ENCODE measurements at regions not wholly inside any gene's neighbourhood (a gene's known extent, or its start where the extent isn't known, plus 50 kb on each side); places are given as distances from the start of the nearest gene placed in this dataset.
"Not testable (repeated sequence)": the region's sequence is repeated elsewhere in the genome, so short reads cannot be mapped to it uniquely, and the experiment has no call there.

DNA sequence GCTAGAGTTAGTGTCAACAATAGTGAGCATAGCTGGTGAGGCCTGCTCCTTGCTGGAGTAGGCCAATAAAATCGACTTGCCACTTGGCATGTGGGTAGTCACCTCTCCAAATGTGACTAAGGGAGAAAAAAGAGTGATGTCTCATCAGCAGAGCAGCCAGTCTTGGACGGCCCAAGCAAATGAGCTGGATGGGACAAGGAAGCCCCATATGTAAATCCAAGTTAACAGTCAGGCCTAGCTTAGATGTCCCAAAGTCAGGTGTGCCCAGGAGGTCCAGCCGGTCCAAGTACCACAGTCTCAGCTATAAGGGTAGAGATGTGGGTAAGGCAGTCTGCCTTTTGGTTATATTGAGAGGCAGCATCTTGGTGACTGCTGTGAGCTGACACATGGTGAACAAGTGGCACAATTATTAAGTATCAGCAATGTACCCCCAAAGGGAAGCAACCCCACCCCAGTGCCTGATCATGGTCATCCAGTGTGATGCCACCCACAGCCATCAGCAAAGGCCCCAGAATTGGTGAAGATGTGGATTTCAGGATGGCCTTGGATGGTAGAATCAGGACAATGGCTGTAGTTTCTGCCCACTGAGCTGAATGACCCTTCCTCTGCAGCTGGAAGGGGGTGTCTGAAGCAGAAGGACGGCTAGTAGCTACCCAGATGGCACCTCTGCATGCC, 83.4 kb downstream of the TNFRSF13B start:
- in situ Hi-C loops (cut with HindIII; ENCODE audit: low sequenced_read_pairs): no loop called here
- TF ChIP-seq, protein P1, sequence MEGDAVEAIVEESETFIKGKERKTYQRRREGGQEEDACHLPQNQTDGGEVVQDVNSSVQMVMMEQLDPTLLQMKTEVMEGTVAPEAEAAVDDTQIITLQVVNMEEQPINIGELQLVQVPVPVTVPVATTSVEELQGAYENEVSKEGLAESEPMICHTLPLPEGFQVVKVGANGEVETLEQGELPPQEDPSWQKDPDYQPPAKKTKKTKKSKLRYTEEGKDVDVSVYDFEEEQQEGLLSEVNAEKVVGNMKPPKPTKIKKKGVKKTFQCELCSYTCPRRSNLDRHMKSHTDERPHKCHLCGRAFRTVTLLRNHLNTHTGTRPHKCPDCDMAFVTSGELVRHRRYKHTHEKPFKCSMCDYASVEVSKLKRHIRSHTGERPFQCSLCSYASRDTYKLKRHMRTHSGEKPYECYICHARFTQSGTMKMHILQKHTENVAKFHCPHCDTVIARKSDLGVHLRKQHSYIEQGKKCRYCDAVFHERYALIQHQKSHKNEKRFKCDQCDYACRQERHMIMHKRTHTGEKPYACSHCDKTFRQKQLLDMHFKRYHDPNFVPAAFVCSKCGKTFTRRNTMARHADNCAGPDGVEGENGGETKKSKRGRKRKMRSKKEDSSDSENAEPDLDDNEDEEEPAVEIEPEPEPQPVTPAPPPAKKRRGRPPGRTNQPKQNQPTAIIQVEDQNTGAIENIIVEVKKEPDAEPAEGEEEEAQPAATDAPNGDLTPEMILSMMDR (IDR thresholded peaks at IDR 0.05; ENCODE audit: low read depth, low read length): no peak
- no peak for DNase-seq (ENCODE audit: low read depth, low spot score)
- H3K4me3 ChIP-seq (ENCODE audit: low read depth, low read length): no peak overlapping the region

DNA sequence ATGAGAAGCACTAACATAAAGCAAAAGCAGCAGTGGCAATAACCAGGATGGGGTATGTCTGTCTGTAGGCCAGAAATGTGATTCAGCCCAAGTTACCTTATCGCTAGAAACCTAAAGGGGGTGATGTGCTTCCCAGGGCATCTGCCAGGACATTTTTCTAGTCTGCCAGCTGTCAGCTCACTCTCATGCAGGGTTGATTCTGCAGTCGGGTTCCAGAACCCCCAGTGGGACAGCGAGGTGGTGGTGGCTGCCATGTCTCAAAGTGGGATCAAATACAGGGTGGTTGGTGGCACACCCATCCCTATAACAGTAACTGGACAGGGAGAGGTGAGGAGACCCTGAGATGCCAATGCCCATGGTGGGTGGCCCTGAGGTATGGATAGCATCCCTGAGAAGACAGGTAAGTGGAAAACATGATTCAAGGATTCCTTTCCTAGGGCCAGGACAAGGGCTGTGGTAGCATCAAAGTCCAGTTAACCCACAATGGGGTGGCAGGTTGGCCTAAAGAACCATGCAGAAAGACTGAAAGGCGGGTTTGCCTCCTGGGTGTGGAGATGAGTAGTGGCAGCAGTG, 84.3 kb downstream of the TNFRSF13B start:
- no peak for DNase-seq (ENCODE audit: low read depth, low spot score)
- H3K4me3 ChIP-seq (ENCODE audit: low read depth, low read length): no peak overlapping the region
- in situ Hi-C loops (cut with HindIII; ENCODE audit: low sequenced_read_pairs): no loop called here
- TF ChIP-seq, protein P1 (IDR thresholded peaks at IDR 0.05; ENCODE audit: low read depth, low read length): no peak

DNA sequence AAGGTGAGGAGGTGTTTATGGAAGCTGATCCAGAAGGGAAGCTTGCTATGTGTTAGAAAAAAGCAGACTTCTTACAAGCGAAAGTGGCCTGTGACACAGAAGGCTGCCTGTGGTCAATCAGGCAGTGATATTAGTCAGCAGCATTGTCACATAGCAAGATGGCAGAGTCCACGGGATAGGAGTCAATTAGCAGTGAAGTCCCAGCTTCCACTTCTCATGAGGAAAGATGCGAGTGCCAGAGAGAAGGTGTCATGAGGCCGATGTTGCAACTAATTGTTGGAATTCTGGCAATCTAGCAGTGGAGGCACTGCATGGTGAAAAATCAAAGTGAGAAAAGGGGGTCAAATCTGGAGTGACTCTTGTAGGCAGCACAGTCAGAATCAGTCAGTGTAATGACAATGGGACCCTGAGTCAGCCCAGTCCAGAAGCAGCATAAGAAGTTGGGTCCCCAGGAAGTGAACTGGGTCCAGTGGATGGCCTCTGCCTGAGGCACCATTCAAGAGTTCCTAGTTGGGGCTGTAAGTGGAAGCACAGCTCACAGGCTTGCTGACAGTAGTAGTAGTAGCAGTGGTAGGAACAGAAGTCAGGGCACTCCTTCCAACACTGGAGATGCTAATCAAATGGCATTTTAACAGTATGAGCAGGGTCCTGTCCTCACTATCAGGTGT, 85.1 kb downstream of the TNFRSF13B start:
- TF ChIP-seq, protein P1 (IDR thresholded peaks at IDR 0.05; ENCODE audit: low read depth, low read length): no peak
- DNase-seq (ENCODE audit: low read depth, low spot score): no peak
- H3K4me3 ChIP-seq (ENCODE audit: low read depth, low read length): no peak overlapping the region
- in situ Hi-C loops (cut with HindIII; ENCODE audit: low sequenced_read_pairs): no loop called here

DNA sequence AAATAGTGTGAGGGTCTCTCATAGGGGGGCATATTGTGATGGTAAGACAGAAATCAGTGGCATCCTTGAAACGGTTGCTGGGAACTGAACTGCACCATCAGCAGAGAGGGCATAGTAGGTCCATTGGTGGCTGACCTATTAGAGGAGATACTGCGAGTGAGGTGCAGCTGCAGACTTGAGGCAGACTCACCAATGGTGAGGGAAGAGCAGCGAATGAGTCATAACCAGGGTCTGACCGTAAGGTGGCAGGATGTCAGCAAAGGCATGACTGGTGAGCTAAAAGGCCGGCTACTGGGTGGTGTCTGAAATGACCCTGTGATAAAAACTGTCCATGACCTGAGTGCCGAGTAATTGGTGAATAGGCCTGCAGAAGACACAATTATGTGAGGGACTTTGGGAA, 86.7 kb downstream of the TNFRSF13B start:
- in situ Hi-C loops (cut with HindIII; ENCODE audit: low sequenced_read_pairs); H3K4me3 ChIP-seq (ENCODE audit: low read depth, low read length); DNase-seq (ENCODE audit: low read depth, low spot score): not testable (repeated sequence)

DNA sequence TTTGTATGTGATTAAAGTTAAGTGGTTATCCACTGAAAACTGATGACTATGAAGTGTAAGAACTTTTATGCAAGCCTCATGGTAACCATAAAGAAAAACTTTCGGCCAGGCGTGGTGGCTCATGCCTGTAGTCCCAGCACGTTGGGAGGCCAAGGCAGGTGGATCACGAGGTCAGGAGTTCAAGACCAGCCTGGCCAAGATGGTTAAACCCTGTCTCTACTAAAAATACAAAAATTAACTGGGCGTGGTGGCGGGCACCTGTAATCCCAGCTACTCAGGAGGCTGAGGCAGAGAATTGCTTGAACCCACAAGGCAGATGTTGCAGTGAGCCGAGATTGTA, 89.0 kb downstream of the TNFRSF13B start:
- H3K4me3 ChIP-seq (ENCODE audit: low read depth, low read length); DNase-seq (ENCODE audit: low read depth, low spot score); in situ Hi-C loops (cut with HindIII; ENCODE audit: low sequenced_read_pairs): not testable (repeated sequence)

DNA sequence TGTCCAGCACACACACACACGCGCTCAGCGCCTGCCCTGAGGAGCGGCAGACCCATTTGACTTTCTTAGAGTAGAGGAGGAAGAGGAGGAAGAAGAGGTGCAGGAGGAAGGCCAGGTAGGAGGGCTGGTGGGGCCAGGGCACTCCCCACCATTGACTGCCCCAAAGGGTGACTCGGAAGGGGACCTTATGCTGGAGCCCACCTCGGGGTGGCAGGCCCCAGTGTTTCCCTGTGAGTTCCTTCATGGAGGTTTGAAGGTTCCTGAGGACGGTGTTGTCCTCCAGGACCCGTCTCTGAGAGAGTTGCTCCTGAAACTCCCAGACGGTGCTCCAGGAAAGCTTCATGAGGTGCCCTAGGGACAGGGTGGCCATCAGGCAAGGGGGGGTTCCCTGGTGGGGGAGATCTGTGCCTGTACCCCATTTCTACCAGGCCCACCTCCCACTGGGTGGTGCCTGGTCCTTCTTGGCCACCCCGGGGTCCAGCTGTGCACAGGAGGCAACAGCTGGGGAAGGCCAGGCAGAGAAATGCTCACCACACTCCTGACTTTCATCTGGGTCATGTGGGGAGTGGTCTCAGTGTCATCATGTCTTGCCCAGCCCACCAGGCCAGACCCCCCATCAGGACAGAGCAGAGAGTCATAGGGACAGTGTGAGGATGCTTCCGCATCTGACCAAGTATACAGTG, 89.5 kb downstream of the TNFRSF13B start:
- TF ChIP-seq, protein P1 (IDR thresholded peaks at IDR 0.05; ENCODE audit: low read depth, low read length): no peak
- H3K4me3 ChIP-seq (ENCODE audit: low read depth, low read length): no peak overlapping the region
- in situ Hi-C loops (cut with HindIII; ENCODE audit: low sequenced_read_pairs): no loop called here
- DNase-seq (ENCODE audit: low read depth, low spot score): no peak

DNA sequence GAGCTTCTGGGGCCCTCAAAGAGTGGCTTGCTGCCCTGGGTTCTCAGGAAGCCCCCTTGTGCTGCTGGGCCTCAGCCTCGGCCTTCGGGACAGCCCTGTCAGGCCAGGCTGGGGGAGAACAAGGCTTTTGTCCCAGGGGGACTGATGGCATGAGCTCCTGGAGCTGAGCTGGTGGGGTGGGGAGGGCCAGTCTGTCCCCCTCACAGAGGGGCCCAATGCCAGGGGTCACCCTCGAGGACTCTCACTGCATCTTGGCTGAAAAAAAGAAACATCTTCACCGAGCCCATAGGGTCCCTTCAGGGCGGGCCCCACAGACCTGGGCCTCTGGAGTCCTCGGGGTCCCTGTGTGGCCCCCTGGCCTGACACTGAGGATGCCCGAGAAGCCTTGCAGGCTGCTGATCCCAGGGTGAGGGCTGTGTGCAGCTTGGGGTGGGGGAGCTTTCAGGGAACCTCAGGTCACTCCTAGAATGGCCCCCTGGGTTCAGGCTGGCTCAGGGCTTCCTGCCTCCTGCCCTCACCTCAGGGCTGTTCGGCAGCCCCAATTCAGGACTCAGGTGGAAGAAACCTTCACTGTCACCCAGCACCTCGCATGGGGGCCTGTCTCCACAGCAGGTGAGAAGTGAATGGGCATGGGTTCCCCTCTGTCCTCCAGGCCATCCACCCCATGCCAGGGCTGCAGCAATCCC, 90.5 kb downstream of the TNFRSF13B start:
- H3K4me3 ChIP-seq (ENCODE audit: low read depth, low read length): no peak overlapping the region
- TF ChIP-seq, protein P1 (IDR thresholded peaks at IDR 0.05; ENCODE audit: low read depth, low read length): no peak
- no peak for DNase-seq (ENCODE audit: low read depth, low spot score)
- in situ Hi-C loops (cut with HindIII; ENCODE audit: low sequenced_read_pairs): no loop called here

All from astrocyte of the spinal cord (primary cell).